ENCODE measurements at regions not wholly inside any gene's neighbourhood (a gene's known extent, or its start where the extent isn't known, plus 50 kb on each side); places are given as distances from the start of the nearest gene placed in this dataset.

GRCh38 chrX:39451046-39451445, 646.7 kb downstream of the BCOR start:
- TF ChIP-seq EP300 (IDR thresholded peaks at IDR 0.05) (no peak), POLR2A (IDR thresholded peaks at IDR 0.05) (no peak)

All from ovary (tissue), 1 donor.